SK-N-SH treated with all-trans-retinoic acid at 6 μM for 48 hours (cell line): ENCODE measurements at regions not wholly inside any gene's neighbourhood (a gene's known extent, or its start where the extent isn't known, plus 50 kb on each side); places are given as distances from the start of the nearest gene placed in this dataset.

ENCODE experiments used
- CREB5 ChIP-seq: fragments of 250-450 bp; sonication (Bioruptor Pico); IDR thresholded peaks from 2 replicates; pipeline ENCODE4 v1.5.1; 2020; ENCODE audit warnings: low read depth, mild to moderate bottlenecking, moderate library complexity
- CSDC2 ChIP-seq: fragments of 250-450 bp; sonication (Bioruptor Pico); IDR thresholded peaks from 2 replicates; pipeline ENCODE4 v1.5.0; 2020; ENCODE audit warnings: mild to moderate bottlenecking, moderate library complexity
- OSR1 ChIP-seq: fragments of 250-450 bp; sonication (Bioruptor Pico); IDR thresholded peaks from 2 replicates; pipeline ENCODE4 v1.8.0; 2022; ENCODE audit warnings: moderate library complexity, mild to moderate bottlenecking, inconsistent platforms
- PATZ1 ChIP-seq: fragments of 250-450 bp; sonication (Bioruptor Pico); IDR thresholded peaks from 2 replicates; pipeline ENCODE4 v1.8.0; 2020; ENCODE audit warnings: mild to moderate bottlenecking, moderate library complexity, borderline replicate concordance
- RARB ChIP-seq: fragments of 250-450 bp; sonication (Bioruptor Pico); IDR thresholded peaks from 2 replicates; pipeline ENCODE4 v1.8.0; 2021; ENCODE audit warnings: mild to moderate bottlenecking, moderate library complexity
- SNAI2 ChIP-seq: fragments of 250-450 bp; sonication (Bioruptor Pico); IDR thresholded peaks from 2 replicates; pipeline ENCODE4 v1.5.0; 2020; ENCODE audit warnings: mild to moderate bottlenecking, moderate library complexity
- TCF4 ChIP-seq: fragments of 250-450 bp; sonication (Bioruptor Pico); IDR thresholded peaks from 2 replicates; pipeline ENCODE4 v1.8.0; 2021; ENCODE audit warnings: mild to moderate bottlenecking, moderate library complexity, borderline replicate concordance
- TSHZ2 ChIP-seq: fragments of 250-450 bp; sonication (Bioruptor Pico); IDR thresholded peaks from 2 replicates; pipeline ENCODE4 v1.5.0; 2020; ENCODE audit warnings: mild to moderate bottlenecking, moderate library complexity
- ZFP30 ChIP-seq: fragments of 450-650 bp; formaldehyde crosslinking; IDR thresholded peaks from 2 replicates; pipeline ENCODE4 v1.5.0; 2022; ENCODE audit warnings: mild to moderate bottlenecking, moderate library complexity
- ZNF565 ChIP-seq: fragments of 450-650 bp; formaldehyde crosslinking; conservative IDR thresholded peaks from 2 replicates; pipeline ENCODE4 v1.5.0; 2020; ENCODE audit warnings: low read depth, mild to moderate bottlenecking, moderate library complexity
- ZNF8 ChIP-seq: fragments of 450-650 bp; formaldehyde crosslinking; IDR thresholded peaks from 2 replicates; pipeline ENCODE4 v1.5.0; 2020; ENCODE audit warnings: mild to moderate bottlenecking, moderate library complexity

GRCh38 chr14:57061009-57061711, 207.5 kb downstream of the EXOC5 start:
- TF ChIP-seq SNAI2 (no peak), RARB (CRISPR knock-in tag) (no peak), ZNF565 (CRISPR knock-in tag) (no peak), CSDC2 (CRISPR knock-in tag) (no peak), TCF4 (CRISPR knock-in tag) (no peak), OSR1 (CRISPR knock-in tag) (no peak), PATZ1 (CRISPR knock-in tag) (no peak), ZNF8 (CRISPR knock-in tag) (no peak), ZFP30 (no peak), CREB5 (CRISPR knock-in tag) (no peak), TSHZ2 (CRISPR knock-in tag) (no peak)
